NCI-H524 treated with DMSO at 0.1 percent for 48 hours (cell line): ENCODE measurements at regions not wholly inside any gene's neighbourhood (a gene's known extent, or its start where the extent isn't known, plus 50 kb on each side); places are given as distances from the start of the nearest gene placed in this dataset.

ENCODE experiments used
- DNase-seq: peaks from one replicate; lab custom pipeline; 2025; lab: John Stamatoyannopoulos, UW

- DNase-seq: no peak
Observed at GRCh38 chr20:6886065-6886729, 118.7 kb downstream of the BMP2 start.

GRCh38 chr20:6887966-6888365, 120.5 kb downstream of the BMP2 start:
- no peak for DNase-seq

GRCh38 chr20:6888736-6889395, 121.4 kb downstream of the BMP2 start:
- no peak for DNase-seq

- no peak for DNase-seq
Observed at GRCh38 chr20:6892724-6893123, 125.2 kb downstream of the BMP2 start.

- DNase-seq: no peak
Observed at GRCh38 chr20:6898928-6899327, 131.4 kb downstream of the BMP2 start.

- no peak for DNase-seq
Observed at GRCh38 chr20:6906871-6907270, 139.4 kb downstream of the BMP2 start.

GRCh38 chr20:6908673-6909072, 141.2 kb downstream of the BMP2 start:
- DNase-seq: peak; percentile 74

GRCh38 chr20:6909608-6910007, 142.1 kb downstream of the BMP2 start:
- no peak for DNase-seq

- no peak for DNase-seq
Observed at GRCh38 chr20:6914986-6915385, 147.5 kb downstream of the BMP2 start.

- DNase-seq: no peak
Observed at GRCh38 chr20:6916938-6917337, 149.5 kb downstream of the BMP2 start.

- no peak for DNase-seq
Observed at GRCh38 chr20:6919792-6920468, 152.4 kb downstream of the BMP2 start.

GRCh38 chr20:6920991-6921613, 153.6 kb downstream of the BMP2 start:
- DNase-seq: no peak

GRCh38 chr20:6921717-6922386, 154.4 kb downstream of the BMP2 start:
- DNase-seq: no peak

GRCh38 chr20:6924681-6925080, 157.2 kb downstream of the BMP2 start:
- DNase-seq: no peak

GRCh38 chr20:6925744-6926278, 158.3 kb downstream of the BMP2 start:
- no peak for DNase-seq

GRCh38 chr20:6940048-6940447, 172.6 kb downstream of the BMP2 start:
- no peak for DNase-seq

- DNase-seq: no peak
Observed at GRCh38 chr20:6940876-6941275, 173.4 kb downstream of the BMP2 start.

GRCh38 chr20:6941571-6941970, 174.1 kb downstream of the BMP2 start:
- no peak for DNase-seq

GRCh38 chr20:6942266-6942665, 174.8 kb downstream of the BMP2 start:
- DNase-seq: no peak

GRCh38 chr20:6944292-6944691, 176.8 kb downstream of the BMP2 start:
- DNase-seq: no peak

GRCh38 chr20:6953611-6954010, 186.1 kb downstream of the BMP2 start:
- DNase-seq: no peak

- DNase-seq: no peak
Observed at GRCh38 chr20:6954219-6954618, 186.7 kb downstream of the BMP2 start.
